ENCODE measurements at regions not wholly inside any gene's neighbourhood (a gene's known extent, or its start where the extent isn't known, plus 50 kb on each side); places are given as distances from the start of the nearest gene placed in this dataset.

DNA sequence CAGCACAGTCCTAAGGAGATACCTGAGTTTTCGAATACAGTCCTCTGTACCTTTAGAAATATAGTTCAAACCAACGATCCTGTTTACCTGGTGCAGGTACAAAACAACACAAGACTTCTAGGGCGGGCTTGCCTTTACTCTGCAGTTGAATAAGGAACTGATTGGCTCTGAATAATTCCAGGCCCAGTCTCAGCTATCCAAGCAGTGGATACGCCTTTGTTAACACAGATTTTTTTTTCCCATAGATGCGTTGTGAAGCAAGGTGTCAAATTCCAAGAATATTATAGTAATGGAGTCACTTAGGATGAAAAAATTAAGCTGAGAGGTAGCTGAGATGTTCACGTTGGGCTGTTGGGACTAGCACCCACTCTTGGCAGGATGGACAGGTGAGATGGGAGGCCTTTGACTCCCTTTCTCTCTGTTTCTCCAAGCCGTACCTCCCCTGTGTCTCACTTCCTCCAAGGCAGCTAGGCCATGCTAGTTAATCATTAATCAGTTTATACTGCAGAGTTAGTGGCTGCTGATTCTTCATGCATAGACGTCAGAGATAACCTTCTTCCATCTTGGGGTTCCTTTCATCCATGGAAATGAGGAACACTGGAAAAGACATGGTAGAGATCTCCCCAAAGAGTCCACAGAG is 380.8 kb upstream of the ACVR2A start:
- no peaks in the 10 kb centered on the region for H3K27me3 ChIP-seq (ENCODE audit: control insufficient read depth, insufficient read depth, low read length)
- no peak for DNase-seq (ENCODE audit: low read depth)
- FAIRE-seq, result no peak
- no peak overlapping the region for H3K4me3 ChIP-seq (ENCODE audit: low read depth, low read length)
- TF ChIP-seq, protein P1, sequence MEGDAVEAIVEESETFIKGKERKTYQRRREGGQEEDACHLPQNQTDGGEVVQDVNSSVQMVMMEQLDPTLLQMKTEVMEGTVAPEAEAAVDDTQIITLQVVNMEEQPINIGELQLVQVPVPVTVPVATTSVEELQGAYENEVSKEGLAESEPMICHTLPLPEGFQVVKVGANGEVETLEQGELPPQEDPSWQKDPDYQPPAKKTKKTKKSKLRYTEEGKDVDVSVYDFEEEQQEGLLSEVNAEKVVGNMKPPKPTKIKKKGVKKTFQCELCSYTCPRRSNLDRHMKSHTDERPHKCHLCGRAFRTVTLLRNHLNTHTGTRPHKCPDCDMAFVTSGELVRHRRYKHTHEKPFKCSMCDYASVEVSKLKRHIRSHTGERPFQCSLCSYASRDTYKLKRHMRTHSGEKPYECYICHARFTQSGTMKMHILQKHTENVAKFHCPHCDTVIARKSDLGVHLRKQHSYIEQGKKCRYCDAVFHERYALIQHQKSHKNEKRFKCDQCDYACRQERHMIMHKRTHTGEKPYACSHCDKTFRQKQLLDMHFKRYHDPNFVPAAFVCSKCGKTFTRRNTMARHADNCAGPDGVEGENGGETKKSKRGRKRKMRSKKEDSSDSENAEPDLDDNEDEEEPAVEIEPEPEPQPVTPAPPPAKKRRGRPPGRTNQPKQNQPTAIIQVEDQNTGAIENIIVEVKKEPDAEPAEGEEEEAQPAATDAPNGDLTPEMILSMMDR (IDR thresholded peaks at IDR 0.05; ENCODE audit: insufficient read depth, low read length, severe bottlenecking), result no peak
- H3K36me3 ChIP-seq (ENCODE audit: control insufficient read depth, insufficient read depth, low read length), result no peaks in the 10 kb centered on the region

DNA sequence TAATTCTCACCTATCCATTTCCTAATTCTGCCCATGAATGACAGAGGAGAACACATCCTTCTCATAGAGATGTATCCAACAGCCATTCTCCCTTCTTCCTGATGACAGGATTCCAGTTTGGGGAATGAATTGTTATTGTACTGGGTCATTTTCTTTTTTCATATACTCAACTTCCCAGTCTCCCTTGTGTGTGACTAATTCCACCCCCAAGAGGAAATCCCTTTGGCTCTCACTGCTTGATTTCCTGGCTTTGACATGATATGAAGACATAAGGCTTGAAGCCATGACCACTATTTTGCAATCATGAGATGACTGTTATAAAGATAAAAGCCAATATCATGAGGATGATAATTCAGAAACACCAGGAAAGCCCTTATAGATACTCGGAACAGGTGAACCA is 384.7 kb upstream of the ACVR2A start:
- H3K36me3 ChIP-seq (ENCODE audit: control insufficient read depth, insufficient read depth, low read length), result no peaks in the 10 kb centered on the region
- TF ChIP-seq, protein P1 (IDR thresholded peaks at IDR 0.05; ENCODE audit: insufficient read depth, low read length, severe bottlenecking), result no peak
- DNase-seq (ENCODE audit: low read depth) (peak; percentile 88), FAIRE-seq (no peak)
- no peak overlapping the region for H3K4me3 ChIP-seq (ENCODE audit: low read depth, low read length)
- no peaks in the 10 kb centered on the region for H3K27me3 ChIP-seq (ENCODE audit: control insufficient read depth, insufficient read depth, low read length)

DNA sequence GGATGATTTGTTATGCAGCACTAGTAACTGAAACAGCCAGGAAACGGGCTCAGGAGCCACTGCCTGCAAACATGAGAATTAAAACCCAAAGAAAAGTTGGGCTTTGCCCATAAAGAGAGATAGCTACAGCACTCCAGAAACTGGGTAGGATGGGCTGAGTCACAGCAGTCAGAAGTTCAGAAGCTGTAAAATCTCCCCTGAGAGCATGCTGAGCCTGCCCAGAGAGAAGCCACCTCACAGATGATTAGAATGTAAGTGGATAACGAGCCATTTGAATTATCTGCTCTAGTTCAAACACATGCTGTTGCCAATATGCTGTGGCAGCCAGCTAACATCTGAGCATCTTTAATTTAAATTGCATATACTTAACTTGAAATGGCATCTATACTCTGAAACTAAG is 388.1 kb upstream of the ACVR2A start:
- FAIRE-seq (no peak), DNase-seq (ENCODE audit: low read depth) (no peak)
- no peaks in the 10 kb centered on the region for H3K36me3 ChIP-seq (ENCODE audit: control insufficient read depth, insufficient read depth, low read length)

DNA sequence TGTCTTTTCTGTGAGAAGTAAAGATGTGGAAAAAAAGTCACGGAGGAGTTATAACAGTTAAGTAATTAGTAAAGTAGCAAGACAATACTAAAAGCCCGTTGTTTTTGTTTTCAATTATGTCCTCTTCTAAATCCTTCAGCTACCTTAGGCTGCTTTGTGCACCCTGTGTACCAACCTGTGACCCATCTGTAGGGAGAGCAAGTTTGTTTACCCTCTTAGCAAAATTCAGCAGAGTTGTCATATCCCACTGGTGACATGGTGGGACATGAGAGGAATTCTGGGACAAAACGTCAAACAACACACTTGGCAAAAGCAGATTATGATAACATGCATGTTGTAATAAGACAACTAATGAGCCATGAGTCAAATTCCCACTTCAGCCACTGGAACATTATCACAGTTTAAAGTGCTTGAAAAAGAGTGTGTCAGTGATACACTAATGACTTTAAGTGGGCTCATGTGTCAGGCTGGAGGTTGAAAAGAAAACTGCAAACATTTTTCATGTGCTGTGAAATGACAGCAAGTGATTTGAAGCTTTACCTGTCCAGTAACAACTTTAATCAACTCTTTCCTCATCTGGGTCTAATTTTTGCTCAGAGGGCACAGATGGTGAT is 392.8 kb upstream of the ACVR2A start:
- Histone ChIP-seq H3K4me3 (ENCODE audit: low read depth, low read length) (no peak overlapping the region), H3K27me3 (ENCODE audit: control insufficient read depth, insufficient read depth, low read length) (no peaks in the 10 kb centered on the region), H3K36me3 (ENCODE audit: control insufficient read depth, insufficient read depth, low read length) (no peaks in the 10 kb centered on the region)
- TF ChIP-seq, protein P1 (IDR thresholded peaks at IDR 0.05; ENCODE audit: insufficient read depth, low read length, severe bottlenecking), result no peak
- no peak for FAIRE-seq
- DNase-seq (ENCODE audit: low read depth), result peak; percentile 15

More for the DNA sequence above, 388.1 kb upstream of the ACVR2A start:
- no peaks in the 10 kb centered on the region for H3K27me3 ChIP-seq (ENCODE audit: control insufficient read depth, insufficient read depth, low read length)
- TF ChIP-seq, protein P1 (IDR thresholded peaks at IDR 0.05; ENCODE audit: insufficient read depth, low read length, severe bottlenecking), result no peak
- H3K4me3 ChIP-seq (ENCODE audit: low read depth, low read length), result no peak overlapping the region

DNA sequence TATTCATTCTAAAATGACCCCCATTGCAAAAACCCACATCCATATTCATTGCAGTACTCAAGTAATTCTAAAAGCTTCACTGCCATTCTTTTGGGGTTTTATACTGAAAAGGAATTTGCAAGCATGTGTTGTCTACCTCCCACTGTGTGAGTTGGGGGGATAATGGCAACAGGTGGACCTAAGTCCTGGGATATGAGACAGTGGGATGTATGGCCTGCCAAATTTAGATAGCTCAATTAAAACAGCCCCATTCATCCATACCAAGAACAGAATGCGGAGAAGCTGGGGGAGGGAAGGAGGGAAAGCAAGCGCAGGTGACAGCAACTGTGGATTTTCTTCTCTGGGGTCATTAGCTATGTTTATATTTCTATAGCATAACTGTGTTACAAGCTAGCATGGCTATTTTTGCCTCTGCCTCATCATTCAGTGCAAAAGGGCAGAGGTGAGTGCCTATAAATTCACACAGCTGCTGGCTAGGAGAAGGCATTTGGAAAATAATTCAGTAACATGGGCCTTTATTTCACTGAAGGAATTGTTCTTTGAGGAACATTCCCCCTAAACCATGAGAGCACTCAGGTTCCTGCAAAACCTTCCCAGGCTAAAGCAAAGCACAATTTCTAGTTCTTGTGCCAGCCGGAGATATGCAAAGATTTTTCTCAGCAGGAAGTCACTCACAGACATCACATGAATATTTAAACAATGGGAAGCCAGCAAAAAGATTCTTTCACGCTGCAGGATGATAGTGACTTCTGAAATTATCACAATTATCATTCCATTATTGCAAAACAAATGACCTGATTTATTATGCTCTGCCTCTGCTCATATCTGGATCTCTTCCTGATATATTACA is 393.9 kb upstream of the ACVR2A start:
- TF ChIP-seq, protein P1 (IDR thresholded peaks at IDR 0.05; ENCODE audit: insufficient read depth, low read length, severe bottlenecking), result no peak
- no peak overlapping the region for H3K4me3 ChIP-seq (ENCODE audit: low read depth, low read length)
- FAIRE-seq, result no peak

More for the DNA sequence above, 393.9 kb upstream of the ACVR2A start:
- DNase-seq (ENCODE audit: low read depth), result no peak
- Histone ChIP-seq H3K27me3 (ENCODE audit: control insufficient read depth, insufficient read depth, low read length) (no peaks in the 10 kb centered on the region), H3K36me3 (ENCODE audit: control insufficient read depth, insufficient read depth, low read length) (no peaks in the 10 kb centered on the region)

Data from bronchial epithelial cell (primary cell).